ENCODE measurements at regions not wholly inside any gene's neighbourhood (a gene's known extent, or its start where the extent isn't known, plus 50 kb on each side); places are given as distances from the start of the nearest gene placed in this dataset.

- no peak for DNase-seq
Observed at GRCh38 chr2:17302281-17302680, 216.0 kb downstream of the RAD51AP2 start.

GRCh38 chr2:17301437-17301836, 216.8 kb downstream of the RAD51AP2 start:
- DNase-seq: no peak

GRCh38 chr2:17299891-17300540, 218.2 kb downstream of the RAD51AP2 start:
- no peak for DNase-seq

GRCh38 chr2:17298453-17298852, 219.8 kb downstream of the RAD51AP2 start:
- DNase-seq: no peak

GRCh38 chr2:17296686-17297085, 221.6 kb downstream of the RAD51AP2 start:
- no peak for DNase-seq

GRCh38 chr2:17289669-17290068, 228.6 kb downstream of the RAD51AP2 start:
- no peak for DNase-seq

- no peak for DNase-seq
Observed at GRCh38 chr2:17287183-17287582, 231.1 kb downstream of the RAD51AP2 start.

GRCh38 chr2:17282826-17283225, 235.4 kb downstream of the RAD51AP2 start:
- DNase-seq: no peak

GRCh38 chr2:17282245-17282644, 236.0 kb downstream of the RAD51AP2 start:
- DNase-seq: no peak

GRCh38 chr2:17276220-17276619, 242.0 kb downstream of the RAD51AP2 start:
- DNase-seq: no peak

- no peak for DNase-seq
Observed at GRCh38 chr2:17272652-17273525, 245.4 kb downstream of the RAD51AP2 start.

GRCh38 chr2:17272170-17272569, 246.1 kb downstream of the RAD51AP2 start:
- DNase-seq: no peak

GRCh38 chr2:17271416-17271815, 246.8 kb downstream of the RAD51AP2 start:
- DNase-seq: no peak

- DNase-seq: no peak
Observed at GRCh38 chr2:17270894-17271293, 247.3 kb downstream of the RAD51AP2 start.

- DNase-seq: no peak
Observed at GRCh38 chr2:17263570-17263968, 254.7 kb downstream of the RAD51AP2 start.

GRCh38 chr2:17262854-17263569, 255.2 kb downstream of the RAD51AP2 start:
- no peak for DNase-seq

- no peak for DNase-seq
Observed at GRCh38 chr2:17259613-17260012, 258.6 kb downstream of the RAD51AP2 start.

- DNase-seq: no peak
Observed at GRCh38 chr2:17258861-17259260, 259.4 kb downstream of the RAD51AP2 start.

- DNase-seq: no peak
Observed at GRCh38 chr2:17257189-17257909, 260.9 kb downstream of the RAD51AP2 start.

- DNase-seq: no peak
Observed at GRCh38 chr2:17255071-17255470, 263.2 kb downstream of the RAD51AP2 start.

- DNase-seq: no peak
Observed at GRCh38 chr2:17254421-17254820, 263.8 kb downstream of the RAD51AP2 start.

GRCh38 chr2:17252258-17252657, 266.0 kb downstream of the RAD51AP2 start:
- DNase-seq: no peak

GRCh38 chr2:17251171-17251570, 267.1 kb downstream of the RAD51AP2 start:
- no peak for DNase-seq

Data from CD4-positive, alpha-beta T cell treated with Interferon alpha-2 for 1 hour (primary cell).